ENCODE measurements at regions not wholly inside any gene's neighbourhood (a gene's known extent, or its start where the extent isn't known, plus 50 kb on each side); places are given as distances from the start of the nearest gene placed in this dataset.
A peak's percentile ranks its signal among the peaks of the same experiment; 100 is the strongest.
"Not testable (repeated sequence)": the region's sequence is repeated elsewhere in the genome, so short reads cannot be mapped to it uniquely, and the experiment has no call there.

GRCh38 chr3:84679211-84679610, 279.6 kb upstream of the CADM2 start:
- no peak for DNase-seq (ENCODE audit: low spot score)

- DNase-seq (ENCODE audit: low spot score): no peak
These were observed 278.1 kb upstream of the CADM2 start for GRCh38 chr3:84680700-84681099.

GRCh38 chr3:84683493-84683892, 275.3 kb upstream of the CADM2 start:
- no peak for DNase-seq (ENCODE audit: low spot score)

- no peak for DNase-seq (ENCODE audit: low spot score)
These were observed 273.3 kb upstream of the CADM2 start for GRCh38 chr3:84685467-84685866.

GRCh38 chr3:84692261-84692660, 266.5 kb upstream of the CADM2 start:
- no peak for DNase-seq (ENCODE audit: low spot score)

- DNase-seq (ENCODE audit: low spot score): not testable (repeated sequence)
These were observed 248.5 kb upstream of the CADM2 start for GRCh38 chr3:84710288-84710687.

- no peak for DNase-seq (ENCODE audit: low spot score)
These were observed 240.9 kb upstream of the CADM2 start for GRCh38 chr3:84717894-84718293.

- no peak for DNase-seq (ENCODE audit: low spot score)
These were observed 233.9 kb upstream of the CADM2 start for GRCh38 chr3:84724877-84725276.

GRCh38 chr3:84727616-84728015, 231.2 kb upstream of the CADM2 start:
- DNase-seq (ENCODE audit: low spot score): no peak

- not testable (repeated sequence) for DNase-seq (ENCODE audit: low spot score)
These were observed 224.1 kb upstream of the CADM2 start for GRCh38 chr3:84734731-84735130.

- DNase-seq (ENCODE audit: low spot score): no peak
These were observed 220.7 kb upstream of the CADM2 start for GRCh38 chr3:84738086-84738485.

GRCh38 chr3:84742915-84743425, 215.8 kb upstream of the CADM2 start:
- DNase-seq (ENCODE audit: low spot score): no peak

- no peak for DNase-seq (ENCODE audit: low spot score)
These were observed 214.7 kb upstream of the CADM2 start for GRCh38 chr3:84744130-84744529.

GRCh38 chr3:84755860-84756259, 202.9 kb upstream of the CADM2 start:
- no peak for DNase-seq (ENCODE audit: low spot score)

GRCh38 chr3:84759361-84759760, 199.4 kb upstream of the CADM2 start:
- DNase-seq (ENCODE audit: low spot score): no peak

- no peak for DNase-seq (ENCODE audit: low spot score)
These were observed 185.9 kb upstream of the CADM2 start for GRCh38 chr3:84772841-84773240.

- peak; percentile 20 for DNase-seq (ENCODE audit: low spot score)
These were observed 175.5 kb upstream of the CADM2 start for GRCh38 chr3:84783281-84783680.

- no peak for DNase-seq (ENCODE audit: low spot score)
These were observed 168.8 kb upstream of the CADM2 start for GRCh38 chr3:84789961-84790360.

- no peak for DNase-seq (ENCODE audit: low spot score)
These were observed 151.8 kb upstream of the CADM2 start for GRCh38 chr3:84806958-84807357.

- no peak for DNase-seq (ENCODE audit: low spot score)
These were observed 138.7 kb upstream of the CADM2 start for GRCh38 chr3:84820126-84820525.

GRCh38 chr3:84820906-84821305, 137.9 kb upstream of the CADM2 start:
- no peak for DNase-seq (ENCODE audit: low spot score)

- no peak for DNase-seq (ENCODE audit: low spot score)
These were observed 133.0 kb upstream of the CADM2 start for GRCh38 chr3:84825817-84826216.

- DNase-seq (ENCODE audit: low spot score): no peak
These were observed 128.3 kb upstream of the CADM2 start for GRCh38 chr3:84830476-84830875.

- no peak for DNase-seq (ENCODE audit: low spot score)
These were observed 123.4 kb upstream of the CADM2 start for GRCh38 chr3:84835366-84835765.

GRCh38 chr3:84836961-84837360, 121.8 kb upstream of the CADM2 start:
- DNase-seq (ENCODE audit: low spot score): peak; percentile 17

Measured in D341Med (cell line).